OCI-LY3 (cell line): ENCODE measurements at regions not wholly inside any gene's neighbourhood (a gene's known extent, or its start where the extent isn't known, plus 50 kb on each side); places are given as distances from the start of the nearest gene placed in this dataset.
"Not testable (repeated sequence)": the region's sequence is repeated elsewhere in the genome, so short reads cannot be mapped to it uniquely, and the experiment has no call there.

ENCODE experiments used
- H2AFZ ChIP-seq: fragments of 200-600, 300-600 bp; shearing (Covaris generic); 2 replicates; pipeline ENCODE4 v1.6.0; 2014; ENCODE audit warnings: antibody characterized with exemption, low read depth, low read length
- H3K27ac ChIP-seq: fragments of 200-600, 300-600 bp; sonication (generic); 2 replicates; pipeline ENCODE4 v1.5.1; 2014; ENCODE audit warnings: mild to moderate bottlenecking, low read length, moderate library complexity, mixed read lengths
- H3K27me3 ChIP-seq: fragments of 200-600, 300-600 bp; sonication (generic); 2 replicates; pipeline ENCODE4 v1.6.1; 2014; ENCODE audit warnings: low read depth, low read length, mixed read lengths
- H3K36me3 ChIP-seq: fragments of 200-600, 300-600 bp; sonication (generic); replicated peaks from 2 replicates; pipeline ENCODE3; 2014; ENCODE audit warnings: low read depth, low read length, mixed read lengths
- H3K4me1 ChIP-seq: fragments of 300-600, 200-600 bp; sonication (generic); 2 replicates; pipeline ENCODE4 v1.6.1; 2014; ENCODE audit warnings: low read length, mixed read lengths
- H3K4me2 ChIP-seq: fragments of 200-600, 300-600 bp; sonication (generic); 2 replicates; pipeline ENCODE4 v1.6.1; 2014; ENCODE audit warnings: low read length, mixed read lengths
- H3K4me3 ChIP-seq: fragments of 300-600, 200-600 bp; sonication (generic); 2 replicates; pipeline ENCODE4 v1.5.1; 2014; ENCODE audit warnings: antibody characterized with exemption, mild to moderate bottlenecking, low read length, moderate library complexity
- H3K79me2 ChIP-seq: fragments of 300-600, 200-600 bp; shearing (Covaris generic); 2 replicates; pipeline ENCODE4 v1.6.1; 2014; ENCODE audit warnings: mild to moderate bottlenecking, low read length, mixed read lengths
- H3K9ac ChIP-seq: fragments of 300-600, 200-600 bp; shearing (Covaris generic); 2 replicates; pipeline ENCODE4 v1.6.0; 2014; ENCODE audit warnings: mild to moderate bottlenecking, low read length, moderate library complexity
- H3K9me3 ChIP-seq: fragments of 200-600, 300-600 bp; shearing (Covaris generic); 2 replicates; pipeline ENCODE4 v1.6.1; 2014; ENCODE audit warnings: low read length, mixed read lengths; ENCODE audit not compliant: insufficient read depth
- H4K20me1 ChIP-seq: fragments of 200-600, 300-600 bp; sonication (generic); 2 replicates; pipeline ENCODE4 v1.6.1; 2016; ENCODE audit warnings: low read length, mixed read lengths; ENCODE audit not compliant: insufficient read depth
- CTCF ChIP-seq: fragments of 200-600, 300-600 bp; sonication (generic); IDR thresholded peaks from 2 replicates; pipeline ENCODE4 v1.5.1; 2014; ENCODE audit warnings: antibody characterized with exemption, low read length, low read depth
- EZH2phosphoT487 ChIP-seq: fragments of 200-600 bp; shearing (Covaris generic); IDR thresholded peaks from 2 replicates; pipeline ENCODE4 v1.6.1; 2018; ENCODE audit warnings: antibody characterized with exemption, mixed run types, low read depth

GRCh38 chr2:113342650-113343049 lies 63.9 kb upstream of the PAX8 start:
- H3K27me3 ChIP-seq: peaks cover 28% of the 10 kb centered on the region
- H3K4me3 ChIP-seq: peak overlapping the region; percentile 69
- TF ChIP-seq CTCF (no peak), EZH2phosphoT487 (no peak)

GRCh38 chr2:113341870-113342253 lies 63.1 kb upstream of the PAX8 start:
- peak overlapping the region; percentile 78; the same call in 1 of the 2 replicates for H3K4me2 ChIP-seq
- not testable (repeated sequence) for H3K4me1 ChIP-seq, H3K27ac ChIP-seq

More at GRCh38 chr2:113342650-113343049, 63.9 kb upstream of the PAX8 start:
- Histone ChIP-seq H3K4me2 (peak overlapping the region; percentile 78), H4K20me1 (no peaks in the 10 kb centered on the region), H3K79me2 (no peaks in the 10 kb centered on the region), H3K9me3 (no peaks in the 10 kb centered on the region), H3K4me1 (peaks cover 3% of the 10 kb centered on the region; the same call in 1 of the 2 replicates), H3K36me3 (no peaks in the 10 kb centered on the region), H3K27ac (no peak overlapping the region), H2AFZ (0 out of 2 replicates have a peak overlapping the region, but pooled peaks have one; percentile 1), H3K9ac (peak overlapping the region; percentile 47; the same call in 1 of the 2 replicates)

GRCh38 chr2:113341191-113341869 lies 62.6 kb upstream of the PAX8 start:
- Histone ChIP-seq H3K9me3 (no peaks in the 10 kb centered on the region), H3K4me1 (peaks cover 3% of the 10 kb centered on the region; the same call in 1 of the 2 replicates)
- no peak for TF ChIP-seq EZH2phosphoT487
- TF ChIP-seq CTCF: no peak

More at GRCh38 chr2:113341870-113342253, 63.1 kb upstream of the PAX8 start:
- not testable (repeated sequence) for H2AFZ ChIP-seq, H3K79me2 ChIP-seq, H3K36me3 ChIP-seq, H3K9me3 ChIP-seq, H4K20me1 ChIP-seq, H3K9ac ChIP-seq, H3K4me3 ChIP-seq
- H3K27me3 ChIP-seq: peaks cover 35% of the 10 kb centered on the region

GRCh38 chr2:113337809-113338208 lies 59.1 kb upstream of the PAX8 start:
- Histone ChIP-seq H3K4me1 (peaks cover 2% of the 10 kb centered on the region; the same call in 1 of the 2 replicates), H3K27ac (no peak overlapping the region), H3K4me2 (no peak overlapping the region), H3K27me3 (peaks cover 35% of the 10 kb centered on the region), H2AFZ (no peak overlapping the region), H3K9ac (no peak overlapping the region), H3K79me2 (no peaks in the 10 kb centered on the region), H3K4me3 (no peak overlapping the region), H3K9me3 (no peaks in the 10 kb centered on the region), H3K36me3 (no peaks in the 10 kb centered on the region), H4K20me1 (no peaks in the 10 kb centered on the region)
- no peak for TF ChIP-seq EZH2phosphoT487
- no peak for TF ChIP-seq CTCF

More at GRCh38 chr2:113341191-113341869, 62.6 kb upstream of the PAX8 start:
- Histone ChIP-seq H3K79me2 (no peaks in the 10 kb centered on the region), H3K36me3 (no peaks in the 10 kb centered on the region), H4K20me1 (no peaks in the 10 kb centered on the region), H3K27me3 (peaks cover 35% of the 10 kb centered on the region), H3K4me2 (no peak overlapping the region), H3K27ac (no peak overlapping the region), H3K9ac (no peak overlapping the region), H3K4me3 (no peak overlapping the region), H2AFZ (no peak overlapping the region)

GRCh38 chr2:113336040-113336439 lies 57.3 kb upstream of the PAX8 start:
- not testable (repeated sequence) for H3K4me3 ChIP-seq, H3K36me3 ChIP-seq, H3K27ac ChIP-seq, H3K9me3 ChIP-seq, H3K4me1 ChIP-seq, H3K9ac ChIP-seq, H2AFZ ChIP-seq, H3K4me2 ChIP-seq, H3K79me2 ChIP-seq, H4K20me1 ChIP-seq
- peaks cover 32% of the 10 kb centered on the region for H3K27me3 ChIP-seq
